IPS-15b (cell line): ENCODE measurements at regions not wholly inside any gene's neighbourhood (a gene's known extent, or its start where the extent isn't known, plus 50 kb on each side); places are given as distances from the start of the nearest gene placed in this dataset.

Experiments
- H3K27me3 ChIP-seq: one replicate; pipeline ENCODE4 v1.6.1; 2013; ENCODE audit warnings: low read length; ENCODE audit not compliant: control insufficient read depth, insufficient read depth
- H3K36me3 ChIP-seq: one replicate; pipeline ENCODE4 v1.6.1; 2013; ENCODE audit warnings: low read length; ENCODE audit not compliant: control insufficient read depth, insufficient read depth
- H3K4me1 ChIP-seq: one replicate; pipeline ENCODE4 v1.6.1; 2013; ENCODE audit warnings: mild to moderate bottlenecking, low read length; ENCODE audit not compliant: control insufficient read depth, insufficient read depth
- H3K4me3 ChIP-seq: one replicate; pipeline ENCODE4 v1.5.1; 2013; ENCODE audit warnings: low read depth, low read length
- H3K9ac ChIP-seq: one replicate; pipeline ENCODE4 v1.6.1; 2013; ENCODE audit warnings: low read depth, mild to moderate bottlenecking, low read length
- H3K9me3 ChIP-seq: one replicate; pipeline ENCODE4 v1.6.1; 2013; ENCODE audit warnings: mild to moderate bottlenecking, low read length; ENCODE audit not compliant: control insufficient read depth, insufficient read depth

DNA sequence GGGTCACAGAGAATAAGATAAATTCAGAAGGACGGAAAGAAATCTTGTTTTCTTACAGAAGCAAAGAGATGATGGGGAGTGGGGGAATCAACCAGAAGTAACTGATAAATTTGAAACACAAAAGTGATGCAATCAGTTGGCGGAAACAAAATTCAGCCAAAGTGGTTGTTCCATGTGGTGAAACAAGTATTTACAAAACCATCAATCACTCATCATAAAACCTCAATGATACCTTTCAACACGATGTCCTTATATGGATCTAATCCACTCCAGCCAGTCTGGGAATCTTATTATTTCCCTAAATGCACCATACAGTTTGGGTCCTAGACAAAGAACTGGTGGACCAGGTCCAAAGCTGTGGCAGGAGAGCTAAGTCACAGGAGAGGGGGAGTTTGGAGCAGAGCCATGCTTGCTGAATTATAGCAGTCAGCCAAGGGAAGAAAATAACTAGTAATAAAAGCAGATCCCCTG lies 303.8 kb upstream of the LRRC7 start:
- Histone ChIP-seq H3K36me3 (no peaks in the 10 kb centered on the region), H3K4me3 (no peak overlapping the region), H3K9ac (no peak overlapping the region), H3K4me1 (no peaks in the 10 kb centered on the region), H3K27me3 (no peaks in the 10 kb centered on the region), H3K9me3 (no peaks in the 10 kb centered on the region)

DNA sequence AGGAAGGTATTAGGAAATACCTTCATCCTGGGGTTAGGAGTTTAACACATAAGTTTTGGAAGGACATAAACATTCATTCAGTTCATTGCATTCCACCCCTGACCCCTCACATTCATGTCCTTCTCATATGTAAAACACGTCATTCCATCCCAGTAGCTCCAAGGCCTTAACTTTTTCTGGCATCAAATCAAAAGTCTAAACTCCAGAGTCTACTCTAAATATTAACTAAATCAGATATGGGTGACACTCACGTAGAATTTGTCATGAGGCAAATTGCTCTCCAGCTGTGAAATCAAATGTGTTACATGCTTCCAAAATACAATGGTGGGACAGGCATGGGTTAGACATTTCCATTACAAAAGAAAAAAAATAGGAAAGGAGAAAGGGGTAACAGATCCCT lies 298.2 kb upstream of the LRRC7 start:
- Histone ChIP-seq H3K9ac (no peak overlapping the region), H3K27me3 (no peaks in the 10 kb centered on the region), H3K9me3 (no peaks in the 10 kb centered on the region)

DNA sequence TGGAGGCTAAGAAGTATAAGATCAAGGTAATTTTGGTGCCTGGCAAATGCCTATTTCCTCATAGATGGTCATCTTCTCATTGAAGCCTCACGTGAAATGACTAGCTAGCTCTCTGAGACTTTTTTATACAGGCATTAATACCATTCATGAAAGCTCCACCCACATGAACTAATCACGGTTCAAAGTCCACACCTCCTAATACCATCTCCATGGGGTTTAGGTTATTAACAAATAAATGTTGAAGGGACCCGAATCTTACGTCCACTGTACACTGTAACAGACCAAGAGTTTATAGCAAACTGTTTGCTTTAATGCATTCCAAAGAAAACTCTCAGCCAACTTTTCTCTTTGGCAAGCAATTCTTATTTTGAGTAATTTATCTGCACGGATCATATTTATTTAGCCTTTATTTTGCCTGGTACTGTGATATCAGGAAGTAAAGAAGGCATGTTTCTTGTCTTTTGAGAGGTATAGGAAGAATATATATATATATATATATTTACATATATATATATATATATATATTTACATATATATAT lies 296.1 kb upstream of the LRRC7 start:
- no peak overlapping the region for H3K9ac ChIP-seq
- H3K27me3 ChIP-seq, result no peaks in the 10 kb centered on the region
- no peaks in the 10 kb centered on the region for H3K36me3 ChIP-seq
- no peaks in the 10 kb centered on the region for H3K9me3 ChIP-seq
- H3K4me3 ChIP-seq, result no peak overlapping the region
- H3K4me1 ChIP-seq, result no peaks in the 10 kb centered on the region

More for the DNA sequence above, 298.2 kb upstream of the LRRC7 start:
- no peaks in the 10 kb centered on the region for H3K4me1 ChIP-seq
- H3K4me3 ChIP-seq, result no peak overlapping the region
- H3K36me3 ChIP-seq, result no peaks in the 10 kb centered on the region

DNA sequence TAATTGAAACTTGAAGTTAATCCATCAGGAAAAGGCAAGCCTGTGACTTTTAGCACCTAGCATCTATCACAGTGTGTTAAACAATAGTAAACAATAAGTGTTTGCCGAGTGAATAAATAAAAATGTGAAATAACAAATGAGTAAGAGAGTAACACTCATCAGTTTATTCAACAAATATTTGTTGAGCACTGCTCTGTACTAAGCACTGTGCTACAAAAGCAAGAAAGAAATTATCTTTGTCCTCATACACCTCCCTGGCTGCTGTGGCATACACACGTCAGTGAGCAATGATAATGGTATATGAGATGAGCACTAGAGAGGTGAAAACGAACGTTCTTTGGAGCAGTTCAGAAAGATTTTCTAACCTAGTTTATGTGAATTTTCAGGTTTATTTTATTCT lies 295.0 kb upstream of the LRRC7 start:
- H3K36me3 ChIP-seq, result no peaks in the 10 kb centered on the region
- H3K9me3 ChIP-seq, result no peaks in the 10 kb centered on the region
- no peak overlapping the region for H3K9ac ChIP-seq
- no peaks in the 10 kb centered on the region for H3K27me3 ChIP-seq
- no peak overlapping the region for H3K4me3 ChIP-seq
- H3K4me1 ChIP-seq, result no peaks in the 10 kb centered on the region

DNA sequence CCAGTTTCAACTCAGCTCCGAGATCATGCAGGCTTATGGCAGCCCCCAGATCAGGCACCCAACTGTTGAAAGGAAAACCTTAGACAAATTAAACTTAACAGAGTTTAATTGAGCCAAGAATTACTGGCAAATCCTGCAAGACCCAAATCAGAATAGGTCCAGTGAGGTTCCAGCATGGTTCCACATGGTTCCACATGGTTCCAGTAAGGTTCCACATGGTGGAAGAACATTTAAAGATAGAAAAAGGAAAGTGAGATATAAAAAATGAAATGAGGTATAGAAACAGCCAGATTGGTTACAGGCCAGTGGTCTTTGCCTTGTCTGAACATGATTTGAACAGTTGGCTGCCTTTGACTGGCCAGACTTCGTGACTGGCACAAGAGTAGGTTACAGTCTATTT lies 288.8 kb upstream of the LRRC7 start:
- H3K9ac ChIP-seq, result no peak overlapping the region
- H3K4me1 ChIP-seq, result no peaks in the 10 kb centered on the region
- no peaks in the 10 kb centered on the region for H3K9me3 ChIP-seq
- H3K27me3 ChIP-seq, result no peaks in the 10 kb centered on the region
- H3K36me3 ChIP-seq, result no peaks in the 10 kb centered on the region
- H3K4me3 ChIP-seq, result no peak overlapping the region

DNA sequence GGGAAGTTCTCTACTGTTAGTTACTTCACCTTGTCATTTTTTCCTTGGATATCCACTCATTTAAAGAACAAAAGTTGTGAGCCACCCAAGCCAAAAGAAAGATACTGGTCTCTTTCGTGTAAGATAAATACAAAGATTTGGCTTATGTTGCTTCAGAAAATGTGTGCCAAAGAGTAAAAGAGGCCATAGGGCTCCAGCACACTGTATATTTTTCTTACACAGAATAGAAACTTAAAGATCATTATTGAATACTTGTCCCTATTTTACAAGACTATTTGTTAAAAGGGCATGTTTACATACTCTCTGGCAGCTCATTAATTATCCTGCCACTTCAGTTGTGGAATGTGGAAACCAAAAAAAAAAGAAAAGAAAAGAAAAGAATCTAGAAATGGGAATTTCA lies 284.2 kb upstream of the LRRC7 start:
- no peaks in the 10 kb centered on the region for H3K27me3 ChIP-seq
- H3K36me3 ChIP-seq, result no peaks in the 10 kb centered on the region
- H3K4me3 ChIP-seq, result no peak overlapping the region
- H3K9ac ChIP-seq, result no peak overlapping the region
- no peaks in the 10 kb centered on the region for H3K4me1 ChIP-seq
- no peaks in the 10 kb centered on the region for H3K9me3 ChIP-seq

DNA sequence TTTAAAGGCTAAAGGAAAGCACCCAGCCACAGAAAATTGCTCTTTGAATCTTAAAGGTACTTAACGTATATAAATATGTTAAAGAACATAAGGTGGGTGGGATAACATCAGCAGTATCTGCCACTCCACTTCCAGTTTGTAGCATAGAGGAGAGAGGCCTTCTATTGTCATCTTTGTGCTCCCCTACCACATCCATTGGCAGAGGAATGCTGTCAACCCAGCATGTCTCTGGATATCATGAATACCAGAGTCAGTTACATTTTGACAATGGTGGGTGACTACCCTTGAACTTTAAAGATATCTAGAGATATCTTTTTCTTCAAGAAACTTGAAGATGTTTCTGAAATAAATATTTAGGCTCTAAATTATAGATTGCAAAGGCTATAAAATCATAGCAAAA lies 283.2 kb upstream of the LRRC7 start:
- H3K9ac ChIP-seq, result no peak overlapping the region
- no peaks in the 10 kb centered on the region for H3K9me3 ChIP-seq
- H3K4me1 ChIP-seq, result no peaks in the 10 kb centered on the region
- no peak overlapping the region for H3K4me3 ChIP-seq
- no peaks in the 10 kb centered on the region for H3K27me3 ChIP-seq
- no peaks in the 10 kb centered on the region for H3K36me3 ChIP-seq

DNA sequence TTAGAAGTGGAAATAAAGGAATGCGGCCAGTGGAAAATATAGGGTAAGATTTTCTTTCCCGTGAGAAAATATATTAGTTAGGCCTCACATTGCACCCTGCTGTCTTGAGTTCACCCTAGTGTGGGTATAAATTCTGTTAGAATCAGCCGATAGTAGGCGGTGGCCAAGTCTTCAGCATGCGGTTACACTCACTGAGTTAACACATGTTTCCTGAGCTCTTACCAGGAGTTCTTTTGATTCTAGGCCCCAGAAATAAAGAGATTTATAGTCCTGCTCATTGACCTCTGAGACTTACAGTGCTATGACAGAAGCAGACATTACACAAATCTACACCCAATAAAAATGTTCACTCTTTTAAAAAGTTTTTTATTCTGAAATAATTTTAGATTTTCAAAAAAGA lies 279.3 kb upstream of the LRRC7 start:
- no peak overlapping the region for H3K9ac ChIP-seq
- no peaks in the 10 kb centered on the region for H3K27me3 ChIP-seq
- no peaks in the 10 kb centered on the region for H3K4me1 ChIP-seq
- no peaks in the 10 kb centered on the region for H3K9me3 ChIP-seq
- no peaks in the 10 kb centered on the region for H3K36me3 ChIP-seq
- no peak overlapping the region for H3K4me3 ChIP-seq

DNA sequence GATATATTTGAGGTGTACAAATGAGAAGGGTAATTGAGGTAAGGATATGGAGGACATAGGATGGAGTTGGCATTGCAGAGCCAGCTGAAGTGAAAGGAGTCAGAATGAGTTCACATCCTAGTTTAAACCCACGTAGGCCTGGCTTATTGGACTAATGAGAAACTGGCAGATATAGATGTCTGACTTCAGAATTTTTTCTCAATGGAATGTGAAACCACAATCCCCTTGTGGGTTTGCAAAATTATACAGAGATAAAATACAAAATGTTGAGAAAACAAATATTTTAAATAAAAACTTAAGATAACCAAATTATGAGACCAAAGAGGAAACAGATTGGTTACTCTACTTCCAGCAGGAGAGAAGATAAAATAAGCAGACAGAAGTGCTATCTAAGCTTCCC lies 277.4 kb upstream of the LRRC7 start:
- H3K36me3 ChIP-seq, result no peaks in the 10 kb centered on the region
- H3K9ac ChIP-seq, result no peak overlapping the region
- H3K27me3 ChIP-seq, result no peaks in the 10 kb centered on the region
- H3K4me1 ChIP-seq, result no peaks in the 10 kb centered on the region
- H3K9me3 ChIP-seq, result no peaks in the 10 kb centered on the region
- H3K4me3 ChIP-seq, result no peak overlapping the region

DNA sequence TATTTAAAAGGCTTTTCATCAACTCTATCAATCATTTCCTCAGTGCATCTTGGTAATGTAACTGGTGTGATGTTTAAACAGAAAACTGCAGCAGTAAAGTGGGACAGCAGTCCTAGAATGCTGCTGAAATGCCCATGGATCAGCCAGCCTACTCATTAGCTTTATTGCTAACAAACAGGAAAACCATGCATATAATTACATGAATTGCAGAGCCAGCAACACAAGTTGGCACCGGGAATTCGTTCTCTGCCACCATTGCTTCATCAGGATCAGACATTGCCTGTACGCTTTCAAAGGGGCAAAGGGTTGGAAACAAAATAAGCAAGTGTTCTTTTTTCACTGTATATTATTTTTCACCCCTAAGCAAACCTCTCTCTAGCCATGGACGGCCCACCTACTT lies 276.2 kb upstream of the LRRC7 start:
- Histone ChIP-seq H3K36me3 (no peaks in the 10 kb centered on the region), H3K4me1 (no peaks in the 10 kb centered on the region), H3K27me3 (no peaks in the 10 kb centered on the region), H3K4me3 (no peak overlapping the region), H3K9me3 (no peaks in the 10 kb centered on the region), H3K9ac (no peak overlapping the region)

DNA sequence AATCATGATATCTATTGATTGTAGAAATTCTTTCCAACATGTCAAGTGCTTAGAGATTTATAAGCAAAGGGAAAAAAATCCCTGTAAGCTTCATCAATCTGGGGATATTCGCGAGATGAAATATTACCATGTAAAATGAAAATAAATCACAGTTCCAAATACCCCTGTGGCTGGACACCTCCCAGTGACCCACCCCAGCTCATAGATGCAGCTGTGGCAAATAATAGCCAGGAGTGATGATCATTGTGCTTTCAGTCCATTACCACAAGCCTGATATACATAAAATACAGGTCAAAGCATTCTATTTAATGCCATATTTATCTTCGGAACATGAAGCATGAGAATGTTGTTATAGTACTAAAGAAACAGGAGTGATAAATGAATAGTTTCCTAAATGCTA lies 274.9 kb upstream of the LRRC7 start:
- no peaks in the 10 kb centered on the region for H3K9me3 ChIP-seq
- H3K27me3 ChIP-seq, result no peaks in the 10 kb centered on the region
- H3K36me3 ChIP-seq, result no peaks in the 10 kb centered on the region
- no peaks in the 10 kb centered on the region for H3K4me1 ChIP-seq
- no peak overlapping the region for H3K9ac ChIP-seq
- no peak overlapping the region for H3K4me3 ChIP-seq

DNA sequence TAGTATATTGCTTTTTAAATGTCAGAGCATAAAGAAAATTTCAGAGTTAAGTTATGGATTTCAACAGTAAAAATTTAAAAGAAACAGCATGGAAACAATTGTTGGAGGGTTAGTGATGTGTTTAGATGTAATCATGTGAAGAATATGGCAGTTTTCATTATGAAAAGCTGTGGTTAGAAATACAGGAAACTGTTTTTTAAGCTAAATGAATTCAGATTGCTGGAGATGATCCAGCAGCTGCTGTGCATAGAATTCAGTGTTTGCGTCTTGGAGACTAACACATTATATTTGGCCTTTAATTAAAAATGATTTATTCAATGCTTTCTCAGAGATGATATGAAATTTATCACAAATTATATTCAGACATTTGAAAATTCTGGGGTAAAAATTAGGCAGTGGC lies 273.6 kb upstream of the LRRC7 start:
- H3K4me1 ChIP-seq, result no peaks in the 10 kb centered on the region
- no peak overlapping the region for H3K9ac ChIP-seq
- H3K36me3 ChIP-seq, result no peaks in the 10 kb centered on the region
- H3K9me3 ChIP-seq, result no peaks in the 10 kb centered on the region
- no peak overlapping the region for H3K4me3 ChIP-seq
- no peaks in the 10 kb centered on the region for H3K27me3 ChIP-seq

DNA sequence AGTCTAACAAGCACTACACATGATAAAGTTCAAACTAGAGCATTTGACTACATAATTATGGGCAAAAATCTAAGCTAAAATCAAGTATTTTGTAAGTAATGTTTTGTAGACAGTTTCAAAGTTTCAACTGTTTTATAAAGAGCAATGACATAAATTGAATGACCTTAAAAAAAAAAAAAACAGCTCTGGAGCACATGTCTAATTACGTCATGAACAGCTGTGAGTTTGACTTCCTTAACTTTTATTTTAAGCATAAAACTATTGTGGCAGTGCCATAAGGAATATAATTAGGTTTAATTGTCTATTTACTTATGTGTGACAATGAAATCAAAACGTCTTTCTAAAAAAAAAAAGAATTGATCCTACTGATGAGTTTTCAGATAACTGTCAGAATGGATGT lies 272.5 kb upstream of the LRRC7 start:
- no peak overlapping the region for H3K4me3 ChIP-seq
- no peaks in the 10 kb centered on the region for H3K9me3 ChIP-seq
- H3K36me3 ChIP-seq, result no peaks in the 10 kb centered on the region
- H3K9ac ChIP-seq, result no peak overlapping the region
- H3K4me1 ChIP-seq, result no peaks in the 10 kb centered on the region
- H3K27me3 ChIP-seq, result no peaks in the 10 kb centered on the region
